G401.6 (cell line): ENCODE measurements at regions not wholly inside any gene's neighbourhood (a gene's known extent, or its start where the extent isn't known, plus 50 kb on each side); places are given as distances from the start of the nearest gene placed in this dataset.
"Not testable (repeated sequence)": the region's sequence is repeated elsewhere in the genome, so short reads cannot be mapped to it uniquely, and the experiment has no call there.

Experiments
- FAIRE-seq: peaks from 2 replicates; lab custom pipeline; 2012; peaks lifted over from hg19 to GRCh38; lab: Jason Lieb, UNC

- no peak for FAIRE-seq
Measured at GRCh38 chr12:95358111-95359083, 115.6 kb upstream of the METAP2 start.

DNA sequence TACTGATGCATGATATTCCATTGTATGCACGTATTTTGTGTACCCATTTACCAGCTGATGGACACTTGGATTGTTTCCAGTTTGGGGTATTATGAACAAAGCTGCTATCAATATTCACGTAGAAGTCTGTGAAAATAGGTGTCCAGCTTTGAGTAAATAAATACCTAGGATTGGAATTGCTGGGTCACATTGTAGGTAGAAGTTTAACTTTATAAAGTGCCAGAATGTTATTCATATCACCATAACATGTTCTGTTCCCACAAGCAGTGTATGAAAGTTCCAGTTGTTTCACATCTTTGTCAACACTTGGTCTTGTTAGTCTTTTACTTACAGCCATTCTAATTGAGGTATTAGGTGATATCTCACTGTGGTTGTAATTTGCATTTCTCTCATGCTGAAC lies 108.0 kb upstream of the METAP2 start:
- no peak for FAIRE-seq

GRCh38 chr12:95368931-95369330 lies 105.0 kb upstream of the METAP2 start:
- FAIRE-seq, result no peak

DNA sequence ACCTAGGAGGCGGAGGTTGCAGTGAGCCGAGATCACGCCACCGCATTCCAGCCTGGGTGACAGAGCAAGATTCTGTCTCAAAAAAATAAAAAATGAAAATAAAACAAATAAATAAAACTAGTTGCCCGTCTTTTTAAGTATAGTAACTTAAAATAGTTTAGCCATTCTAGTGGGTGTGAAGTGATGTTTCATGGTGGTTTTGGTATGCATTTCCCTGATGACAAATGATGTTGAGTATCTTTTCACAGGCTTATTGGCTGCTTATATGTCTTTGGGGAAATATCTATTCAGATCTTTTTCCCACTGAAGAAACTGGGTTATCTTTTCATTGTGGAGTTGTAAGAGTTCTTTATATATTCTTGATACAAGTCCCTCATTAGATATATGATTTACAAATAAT lies 102.4 kb upstream of the METAP2 start:
- FAIRE-seq, result no peak

- not testable (repeated sequence) for FAIRE-seq
Measured at GRCh38 chr12:95379481-95379880, 94.5 kb upstream of the METAP2 start.

DNA sequence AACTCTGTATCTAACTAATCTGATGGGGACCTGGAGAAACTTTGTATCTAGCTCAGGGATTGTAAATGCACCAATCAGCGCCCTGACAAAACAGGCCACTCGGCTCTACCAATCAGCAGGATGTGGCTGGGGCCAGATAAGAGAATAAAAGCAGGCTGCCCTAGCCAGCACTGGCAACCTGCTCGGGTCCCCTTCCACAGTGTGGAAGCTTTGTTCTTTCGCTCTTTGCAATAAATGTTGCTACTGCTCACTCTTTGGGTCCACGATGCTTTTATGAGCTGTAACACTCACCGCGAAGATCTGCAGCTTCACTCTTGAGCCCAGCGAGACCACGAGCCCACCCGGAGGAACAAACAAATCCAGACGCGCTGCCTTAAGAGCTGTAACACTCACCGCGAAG lies 93.6 kb upstream of the METAP2 start:
- FAIRE-seq, result not testable (repeated sequence)

DNA sequence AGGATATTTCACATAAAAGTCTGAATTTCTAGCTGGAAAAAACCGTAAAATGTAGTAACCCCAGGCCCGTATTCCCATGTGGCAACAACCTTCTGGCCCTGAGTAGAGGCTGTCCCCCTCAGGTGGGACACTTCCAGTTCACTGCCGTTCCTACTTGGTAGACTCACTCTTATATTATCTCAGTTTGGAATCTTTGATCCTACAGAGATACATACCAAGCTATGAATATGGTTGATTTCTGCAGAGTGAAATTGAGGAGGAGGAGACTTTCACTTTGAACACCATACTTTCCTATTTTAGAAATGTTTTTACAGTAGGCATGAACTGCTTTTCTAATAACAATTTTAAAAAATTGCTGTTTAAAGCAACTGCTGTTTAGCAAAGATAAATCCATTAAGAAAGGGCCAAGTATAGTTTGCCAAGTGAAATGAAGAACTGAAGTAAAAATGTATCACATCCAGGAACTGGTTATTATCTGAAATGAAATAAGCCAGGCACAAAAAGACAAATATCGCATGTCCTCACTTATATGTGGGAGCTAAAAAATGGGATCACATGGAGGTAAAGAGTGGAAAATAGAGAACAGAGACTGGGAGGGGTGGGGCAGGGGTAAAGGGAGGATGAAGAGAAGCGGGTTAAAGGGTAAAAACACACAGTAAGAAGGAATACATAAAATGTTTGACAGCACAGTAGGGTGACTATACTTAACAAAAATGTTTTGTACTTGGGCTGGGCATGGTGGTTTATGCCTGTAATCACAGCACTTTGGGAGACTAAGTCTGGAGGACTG lies 92.8 kb upstream of the METAP2 start:
- no peak for FAIRE-seq

DNA sequence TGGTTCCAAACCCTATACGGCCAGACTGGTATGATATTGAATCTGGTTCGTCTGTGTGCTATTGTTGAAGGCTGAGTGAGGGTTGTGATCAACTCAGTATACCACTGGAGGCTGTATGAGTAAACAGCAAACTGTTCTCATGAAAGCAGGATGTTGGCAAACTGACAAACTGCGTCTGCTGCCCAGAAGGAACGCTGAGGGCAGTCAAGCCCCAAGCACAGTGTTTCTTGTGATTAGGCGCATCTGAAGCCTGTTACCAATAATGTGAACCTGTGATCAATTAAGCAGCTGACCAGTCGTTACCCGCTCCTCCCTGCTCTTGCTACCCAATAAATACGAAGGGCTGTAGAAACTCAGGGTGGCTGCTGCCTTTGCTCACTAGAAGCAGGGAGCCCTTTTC lies 90.0 kb upstream of the METAP2 start:
- FAIRE-seq, result not testable (repeated sequence)

DNA sequence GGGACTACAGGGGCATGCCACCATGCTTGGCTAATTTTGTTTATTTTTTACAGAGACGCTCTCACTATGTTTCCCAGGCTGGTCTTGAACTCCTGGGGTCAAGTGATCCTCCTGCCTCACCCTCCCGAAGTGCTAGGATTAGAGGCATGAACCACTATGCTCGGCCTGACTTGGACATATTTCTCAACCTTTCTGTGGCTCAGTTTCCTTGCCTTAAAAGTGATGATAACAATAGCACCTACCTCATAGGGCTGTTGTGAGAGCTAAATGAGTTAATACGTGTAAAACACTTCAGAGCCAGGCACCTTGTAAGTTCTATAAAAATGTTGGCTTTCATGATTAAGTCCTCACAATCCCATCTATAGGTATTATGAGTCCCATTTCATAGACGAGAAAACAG lies 89.2 kb upstream of the METAP2 start:
- no peak for FAIRE-seq

GRCh38 chr12:95385246-95386035 lies 88.5 kb upstream of the METAP2 start:
- FAIRE-seq, result no peak

DNA sequence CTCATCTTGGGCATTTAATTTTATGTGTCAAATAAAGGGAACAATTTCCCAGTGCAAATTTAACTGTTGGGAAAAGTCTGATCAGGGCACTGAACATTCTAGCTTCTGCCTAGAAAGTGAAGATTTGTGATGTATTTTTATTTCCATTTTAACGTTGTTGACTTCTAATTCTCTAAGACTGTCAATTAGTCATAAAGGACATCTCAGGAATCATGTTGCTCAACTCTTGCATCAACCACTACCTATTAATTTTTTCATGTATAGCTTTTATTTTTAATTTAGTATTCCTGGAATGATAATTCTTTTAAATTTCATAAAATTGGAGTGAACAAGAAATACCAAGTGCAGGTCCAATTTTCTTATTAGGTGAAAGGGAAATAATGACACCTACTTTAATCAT lies 87.9 kb upstream of the METAP2 start:
- no peak for FAIRE-seq

DNA sequence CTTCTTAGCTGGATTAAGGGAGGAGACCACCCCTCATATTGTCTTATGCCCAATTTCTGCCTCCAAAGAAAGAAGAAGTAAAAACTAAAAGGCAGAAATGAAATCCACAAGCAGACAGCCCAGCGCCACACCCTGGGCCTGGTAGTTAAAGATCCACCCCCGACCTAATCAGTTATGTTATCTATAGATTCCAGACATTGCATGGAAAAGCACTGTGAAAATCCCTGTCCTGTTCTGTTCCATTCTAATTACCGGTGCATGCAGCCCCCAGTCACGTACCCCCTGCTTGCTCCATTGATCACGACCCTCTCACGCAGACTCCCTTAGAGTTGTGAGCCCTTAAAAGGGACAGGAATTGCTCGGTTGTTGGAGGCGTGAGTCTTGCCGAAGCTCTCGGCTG lies 85.7 kb upstream of the METAP2 start:
- FAIRE-seq, result not testable (repeated sequence)

GRCh38 chr12:95390192-95390591 lies 83.8 kb upstream of the METAP2 start:
- FAIRE-seq, result no peak

- FAIRE-seq, result no peak
Measured at GRCh38 chr12:95390932-95391331, 83.0 kb upstream of the METAP2 start.

DNA sequence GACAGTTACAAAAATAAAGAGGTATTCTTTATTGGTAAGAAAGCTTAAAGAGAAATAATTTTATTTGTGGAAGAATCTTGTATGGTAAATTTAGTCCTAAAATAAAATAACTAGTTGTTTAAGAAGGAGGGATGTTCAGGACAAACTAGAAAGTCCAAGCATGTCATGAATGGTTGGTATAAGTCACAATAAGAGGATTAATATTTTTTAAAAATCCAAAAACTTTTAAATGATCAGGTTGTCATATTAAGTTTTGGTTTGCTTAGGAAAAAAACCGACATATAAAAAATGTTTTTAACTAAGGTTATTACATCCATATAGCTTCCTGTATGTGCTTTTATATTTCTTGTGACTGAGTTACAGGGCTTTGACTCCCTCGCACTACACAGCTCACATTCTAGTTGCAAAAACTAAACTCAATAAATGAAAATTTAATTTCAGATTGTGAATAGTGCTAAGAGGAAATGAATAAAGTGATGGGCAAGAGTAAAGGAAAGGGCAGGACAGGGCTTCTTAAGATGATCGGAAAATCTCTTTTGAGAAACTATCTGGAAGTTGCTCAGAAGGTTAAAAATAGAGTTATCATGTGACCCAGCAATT lies 80.7 kb upstream of the METAP2 start:
- peak; percentile 45 for FAIRE-seq

GRCh38 chr12:95395696-95396095 lies 78.3 kb upstream of the METAP2 start:
- no peak for FAIRE-seq

DNA sequence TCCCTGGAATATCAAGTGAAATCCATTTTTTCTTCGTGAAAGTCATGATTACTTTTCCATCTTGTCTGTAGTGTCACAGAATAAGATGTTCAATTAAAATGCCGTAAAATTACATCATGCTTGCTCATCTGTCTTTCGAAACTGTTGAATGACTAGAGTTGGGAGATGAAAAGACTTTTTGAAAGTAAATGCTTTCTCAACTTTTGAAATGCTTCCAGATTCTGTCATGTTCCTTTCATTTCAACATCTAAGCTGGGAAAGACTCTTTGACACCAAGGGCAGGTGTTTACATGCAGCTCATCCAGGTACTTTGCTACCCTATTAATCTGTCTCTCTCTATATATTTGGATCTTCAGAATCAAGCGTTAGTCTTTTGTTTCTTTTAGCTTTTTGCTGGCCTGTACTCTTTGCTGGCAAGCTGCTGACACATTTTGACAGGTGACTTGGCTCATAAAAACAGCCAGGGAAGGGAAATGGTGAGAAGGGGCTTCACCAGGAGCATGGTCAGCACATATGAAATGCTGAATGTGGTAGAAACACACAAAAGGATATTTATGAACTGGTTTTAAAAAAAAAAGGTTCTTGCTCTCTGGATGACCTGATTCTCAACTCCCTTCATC lies 77.0 kb upstream of the METAP2 start:
- no peak for FAIRE-seq

GRCh38 chr12:95397571-95397970 lies 76.4 kb upstream of the METAP2 start:
- FAIRE-seq, result no peak

GRCh38 chr12:95402096-95402495 lies 71.9 kb upstream of the METAP2 start:
- no peak for FAIRE-seq

DNA sequence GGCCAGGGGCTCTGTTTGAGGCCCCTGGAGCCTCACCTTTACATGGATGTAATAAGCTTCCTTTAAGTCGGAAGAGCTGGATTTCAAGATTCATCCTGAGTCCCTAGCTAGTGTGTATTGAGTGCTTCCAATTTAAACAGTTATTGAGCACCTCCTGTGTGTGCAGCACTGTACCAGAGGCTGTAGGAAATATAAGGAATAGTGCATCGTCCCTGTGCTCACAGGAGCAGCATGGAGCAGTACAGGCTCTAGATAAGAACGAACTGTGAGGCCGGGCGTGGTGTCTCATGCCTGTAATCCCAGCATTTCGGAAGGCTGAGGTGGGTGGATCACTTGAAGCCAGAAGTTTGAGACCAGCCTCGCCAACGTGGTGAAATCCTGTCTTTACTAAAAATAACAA lies 65.8 kb upstream of the METAP2 start:
- no peak for FAIRE-seq

DNA sequence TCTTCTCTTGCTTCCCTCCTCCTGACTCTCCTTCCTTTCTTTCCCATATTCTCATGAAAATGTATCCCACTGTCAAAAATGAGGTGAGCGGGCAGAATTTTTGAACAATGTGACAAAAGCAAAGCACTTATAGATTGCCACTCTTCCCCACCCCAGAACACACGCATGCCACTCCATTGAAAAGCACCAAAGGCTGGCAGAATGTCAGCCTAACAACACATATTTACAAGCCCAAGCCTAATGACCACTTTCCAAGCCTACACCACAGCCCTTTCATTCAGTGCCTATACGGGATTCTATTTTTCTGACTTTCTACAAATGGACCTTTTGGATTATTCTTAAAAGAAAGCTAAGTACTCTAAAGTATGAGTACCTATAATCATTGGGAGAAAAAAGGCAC lies 62.9 kb upstream of the METAP2 start:
- FAIRE-seq, result no peak

GRCh38 chr12:95411466-95411865 lies 62.5 kb upstream of the METAP2 start:
- no peak for FAIRE-seq
